T-cell (primary cell): ENCODE measurements at regions not wholly inside any gene's neighbourhood (a gene's known extent, or its start where the extent isn't known, plus 50 kb on each side); places are given as distances from the start of the nearest gene placed in this dataset.
A peak's percentile ranks its signal among the peaks of the same experiment; 100 is the strongest.

Experiments used
- ATAC-seq, 4 experiments: fragments of 200-7000 bp in 3 of 4; fragments of 150-1000 bp in 1 of 4; cut with Tn5 transposase; replicated peaks in 1 of 4; 1 replicate in 3 of 4; 2 replicates in 1 of 4; pipeline ENCODE4 v1.10.0; 2021; ENCODE audit warnings: moderate library complexity in 3 of 4, mild to moderate bottlenecking in 2 of 4, moderate number of reproducible peaks in 1 of 4
- CTCF ChIA-PET, 2 donors: fragments of 300-600 bp; sonication (Branson Sonifier 250); formaldehyde crosslinking; loops; one replicate each; lab custom pipeline; 2022; ENCODE audit warnings: antibody characterized with exemption in 2 of 2; lab: Charles Lee
- POLR2A ChIA-PET, 2 donors: fragments of 300-600 bp; sonication (Branson Sonifier 250); formaldehyde crosslinking; loops; one replicate each; lab custom pipeline; 2022; ENCODE audit warnings: antibody characterized with exemption in 2 of 2; lab: Charles Lee
- DNase-seq, 35 experiments: peaks; one replicate each; pipeline versions ENCODE4 v3.0.0 to v3.0.0-alpha.2; 2013 to 2023
- H3K27ac ChIP-seq: one replicate; pipeline ENCODE4 v1.5.1; 2013; ENCODE audit warnings: low read length
- H3K27me3 ChIP-seq, 2 experiments: replicated peaks in 1 of 2; 1 replicate in 1 of 2; 2 replicates in 1 of 2; pipeline versions ENCODE4 v1.6.1 to v1.7.0; 2013; ENCODE audit warnings: low read length in 1 of 2, mixed read lengths in 1 of 2; ENCODE audit not compliant: control insufficient read depth in 2 of 2, insufficient read depth in 2 of 2; ENCODE audit errors: extremely low read depth in 1 of 2
- H3K36me3 ChIP-seq, 2 donors: 1 replicate in 1 of 2; 2 replicates in 1 of 2; pipeline versions ENCODE4 v1.6.1 to v1.7.0; 2013; ENCODE audit warnings: low read length in 1 of 2; ENCODE audit not compliant: control insufficient read depth in 2 of 2, insufficient read depth in 1 of 2; ENCODE audit errors: extremely low read depth in 1 of 2
- H3K4me1 ChIP-seq, 2 experiments: 1 replicate in 1 of 2; 2 replicates in 1 of 2; pipeline versions ENCODE4 v1.6.1 to v1.7.0; 2013; ENCODE audit warnings: low read length in 2 of 2, mixed read lengths in 1 of 2; ENCODE audit not compliant: insufficient read depth in 2 of 2, control insufficient read depth in 1 of 2; ENCODE audit errors: extremely low read depth in 1 of 2
- H3K4me3 ChIP-seq, 2 donors: 1 replicate in 1 of 2; 2 replicates in 1 of 2; pipeline versions ENCODE4 v1.5.1 to v1.7.0; 2013; ENCODE audit warnings: mild to moderate bottlenecking in 2 of 2, low read length in 1 of 2, moderate library complexity in 1 of 2; ENCODE audit not compliant: control insufficient read depth in 1 of 2; ENCODE audit errors: extremely low read depth in 1 of 2
- H3K9me3 ChIP-seq: 2 replicates; pipeline ENCODE4 v1.7.0; 2013
- H3K27ac Mint-ChIP-seq, 2 donors: one replicate each; pipeline ENCODE4 v1.8.0; 2020 to 2021; ENCODE audit warnings: mild to moderate bottlenecking in 2 of 2, mixed read lengths in 2 of 2
- H3K27me3 Mint-ChIP-seq, 2 donors: one replicate each; pipeline ENCODE4 v1.8.0; 2021 to 2022; ENCODE audit warnings: mixed read lengths in 2 of 2
- H3K36me3 Mint-ChIP-seq: one replicate; pipeline ENCODE4 v1.8.0; 2021; ENCODE audit warnings: mixed read lengths
- H3K4me1 Mint-ChIP-seq, 3 donors: one replicate each; pipeline ENCODE4 v1.8.0; 2020 to 2022; ENCODE audit warnings: mixed read lengths in 3 of 3, mild to moderate bottlenecking in 1 of 3
- H3K4me3 Mint-ChIP-seq, 3 donors: one replicate each; pipeline ENCODE4 v1.8.0; 2020 to 2022; ENCODE audit warnings: mild to moderate bottlenecking in 3 of 3, mixed read lengths in 3 of 3, moderate library complexity in 3 of 3
- H3K9me3 Mint-ChIP-seq, 3 donors: one replicate each; pipeline ENCODE4 v1.8.0; 2020 to 2022; ENCODE audit warnings: mixed read lengths in 3 of 3
- WGBS: methylation state at CpG from one replicate; pipeline ENCODE4 v1.1.5; 2013; ENCODE audit warnings: missing lambda C conversion rate; ENCODE audit not compliant: insufficient coverage; 5-methylcytosine and 5-hydroxymethylcytosine counted together

- peaks cover 1 to 9% (median 5%) of the 10 kb centered on the region in 3 donors for H3K4me1 Mint-ChIP-seq
- ChIA-PET CTCF (no interaction called here), POLR2A (no interaction called here)
- no CpG with 5 or more reads among the region's 7 CpGs for WGBS
- no peak for ATAC-seq
- H3K27me3 Mint-ChIP-seq: peaks cover 0 to 3% of the 10 kb centered on the region in 2 donors
- Histone ChIP-seq H3K27me3 (peaks cover 0 to 18% of the 10 kb centered on the region in 2 experiments), H3K9me3 (no peaks in the 10 kb centered on the region), H3K27ac (no peak overlapping the region), H3K4me1 (peaks cover 2 to 3% of the 10 kb centered on the region in 2 experiments), H3K4me3 (no peak overlapping the region), H3K36me3 (no peaks in the 10 kb centered on the region)
- H3K9me3 Mint-ChIP-seq: no peaks in the 10 kb centered on the region
- H3K36me3 Mint-ChIP-seq: no peaks in the 10 kb centered on the region
- H3K4me3 Mint-ChIP-seq: peak overlapping the region in 1 of 3 donors; percentile 33
- no peak overlapping the region for H3K27ac Mint-ChIP-seq
- no peak for DNase-seq
Measured at GRCh38 chr1:229106526-229107125, 164.3 kb upstream of the RAB4A start.

DNA sequence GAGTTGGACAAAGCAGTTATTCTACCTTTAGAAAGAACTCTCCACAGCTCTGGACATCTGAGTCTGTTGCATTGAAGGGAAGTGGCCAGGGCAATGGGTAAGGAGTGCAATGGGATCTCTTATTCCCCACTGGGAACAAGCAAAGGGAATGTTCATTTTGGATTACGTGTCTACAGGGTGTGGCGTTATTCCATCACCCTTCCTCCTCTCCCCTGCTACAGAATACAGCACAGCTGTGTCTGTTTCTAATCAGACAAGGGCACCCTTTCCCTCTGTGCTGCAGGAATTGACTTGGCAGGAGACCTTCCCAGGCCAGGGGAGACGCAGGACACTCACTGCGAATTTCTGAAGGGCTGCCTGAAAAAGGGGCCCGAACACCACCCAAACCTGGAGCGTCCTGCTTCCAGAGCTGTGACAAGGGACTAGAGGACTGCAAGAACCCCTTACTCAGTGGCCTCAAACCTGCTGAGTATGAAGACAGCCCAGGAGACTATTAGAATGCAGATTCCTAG is 163.6 kb upstream of the RAB4A start:
- DNase-seq (no peak), ATAC-seq (no peak)
- no peaks in the 10 kb centered on the region for H3K36me3 ChIP-seq
- Mint-ChIP-seq H3K9me3 (no peaks in the 10 kb centered on the region), H3K4me1 (peaks cover 1 to 9% (median 5%) of the 10 kb centered on the region in 3 donors), H3K4me3 (no peak overlapping the region), H3K36me3 (no peaks in the 10 kb centered on the region), H3K27ac (peak overlapping the region in 1 of 2 donors; percentile 3), H3K27me3 (peaks cover 0 to 3% of the 10 kb centered on the region in 2 donors)
- H3K27me3 ChIP-seq: peaks cover 0 to 16% of the 10 kb centered on the region in 2 experiments
- H3K4me1 ChIP-seq: peaks cover 2 to 3% of the 10 kb centered on the region in 2 experiments
- no peaks in the 10 kb centered on the region for H3K9me3 ChIP-seq
- ChIA-PET CTCF (no interaction called here), POLR2A (no interaction called here)
- WGBS: 100% methylated on average over 3 of the region's 6 CpGs
- H3K4me3 ChIP-seq: no peak overlapping the region
- no peak overlapping the region for H3K27ac ChIP-seq

DNA sequence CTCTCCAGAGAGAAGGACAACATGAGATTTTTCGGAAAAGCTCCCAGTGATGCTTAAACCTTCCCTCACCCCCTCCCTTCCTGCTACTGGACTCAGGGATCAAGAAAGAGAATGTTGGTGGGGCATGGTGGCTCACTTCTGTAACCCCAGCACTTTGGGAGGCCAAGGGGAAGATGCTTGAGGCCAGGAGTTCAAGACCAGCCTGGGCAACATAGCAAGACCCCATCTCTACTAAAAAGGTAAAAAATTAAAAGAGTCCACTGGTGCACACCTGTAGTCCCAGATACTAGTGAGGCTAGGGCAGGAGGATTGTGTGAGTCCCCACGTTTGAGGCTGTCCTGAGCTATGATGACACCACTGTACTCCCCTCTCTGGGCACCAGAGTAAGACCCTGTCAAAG is 162.9 kb upstream of the RAB4A start:
- no peaks in the 10 kb centered on the region for H3K9me3 Mint-ChIP-seq
- no peak for DNase-seq
- ChIA-PET CTCF (no interaction called here), POLR2A (no interaction called here)
- Histone ChIP-seq H3K9me3 (no peaks in the 10 kb centered on the region), H3K4me1 (peaks cover 2 to 3% of the 10 kb centered on the region in 2 experiments), H3K27ac (no peak overlapping the region), H3K27me3 (peaks cover 0 to 16% of the 10 kb centered on the region in 2 experiments), H3K36me3 (no peaks in the 10 kb centered on the region), H3K4me3 (no peak overlapping the region)
- no peak overlapping the region for H3K4me3 Mint-ChIP-seq
- H3K36me3 Mint-ChIP-seq: no peaks in the 10 kb centered on the region
- H3K4me1 Mint-ChIP-seq: peaks cover 1 to 9% (median 5%) of the 10 kb centered on the region in 3 donors
- no CpG with 5 or more reads among the region's 2 CpGs for WGBS
- H3K27me3 Mint-ChIP-seq: peaks cover 0 to 3% of the 10 kb centered on the region in 2 donors
- H3K27ac Mint-ChIP-seq: no peak overlapping the region
- ATAC-seq: no peak

DNA sequence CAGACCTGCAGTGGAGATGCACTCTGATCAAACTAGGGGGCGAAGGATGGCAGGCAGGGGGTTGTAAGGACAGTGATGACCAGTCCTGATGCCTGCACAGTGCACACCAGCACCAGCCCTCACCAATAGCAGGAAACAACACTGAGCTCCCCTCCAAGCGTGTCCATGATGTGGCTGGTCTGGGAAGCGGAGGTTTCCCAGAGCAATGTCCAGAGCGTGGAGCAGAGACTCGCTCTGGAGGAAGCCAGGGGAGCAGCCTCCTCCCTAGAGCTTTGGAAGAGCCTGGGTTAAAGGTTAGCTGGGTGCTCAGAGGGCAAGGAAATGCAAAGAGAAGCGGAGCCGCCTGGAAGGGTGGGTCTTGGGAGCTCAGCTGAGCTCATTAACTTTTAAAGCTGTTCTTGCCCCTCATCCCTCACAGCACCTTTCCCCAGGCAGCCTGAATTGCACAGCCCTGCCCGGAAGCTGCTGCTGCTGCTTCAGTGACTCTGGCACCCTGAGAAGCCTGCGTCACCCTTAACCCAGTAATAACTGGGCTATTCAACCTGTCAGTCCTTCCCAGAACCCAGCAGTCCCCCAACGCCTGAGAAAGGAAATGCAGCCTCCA is 162.2 kb upstream of the RAB4A start:
- H3K9me3 Mint-ChIP-seq: no peaks in the 10 kb centered on the region
- DNase-seq (no peak), ATAC-seq (no peak)
- Histone ChIP-seq H3K27me3 (peaks cover 0 to 16% of the 10 kb centered on the region in 2 experiments), H3K27ac (no peak overlapping the region), H3K4me3 (no peak overlapping the region), H3K9me3 (no peaks in the 10 kb centered on the region), H3K36me3 (no peaks in the 10 kb centered on the region), H3K4me1 (peaks cover 2 to 3% of the 10 kb centered on the region in 2 experiments)
- H3K27ac Mint-ChIP-seq: no peak overlapping the region
- H3K27me3 Mint-ChIP-seq: peaks cover 0 to 3% of the 10 kb centered on the region in 2 donors
- 91% methylated on average over 3 of the region's 10 CpGs for WGBS
- POLR2A ChIA-PET: no interaction called here
- no peak overlapping the region for H3K4me3 Mint-ChIP-seq
- CTCF ChIA-PET: no interaction called here
- peaks cover 1 to 9% (median 6%) of the 10 kb centered on the region in 3 donors for H3K4me1 Mint-ChIP-seq
- H3K36me3 Mint-ChIP-seq: no peaks in the 10 kb centered on the region

DNA sequence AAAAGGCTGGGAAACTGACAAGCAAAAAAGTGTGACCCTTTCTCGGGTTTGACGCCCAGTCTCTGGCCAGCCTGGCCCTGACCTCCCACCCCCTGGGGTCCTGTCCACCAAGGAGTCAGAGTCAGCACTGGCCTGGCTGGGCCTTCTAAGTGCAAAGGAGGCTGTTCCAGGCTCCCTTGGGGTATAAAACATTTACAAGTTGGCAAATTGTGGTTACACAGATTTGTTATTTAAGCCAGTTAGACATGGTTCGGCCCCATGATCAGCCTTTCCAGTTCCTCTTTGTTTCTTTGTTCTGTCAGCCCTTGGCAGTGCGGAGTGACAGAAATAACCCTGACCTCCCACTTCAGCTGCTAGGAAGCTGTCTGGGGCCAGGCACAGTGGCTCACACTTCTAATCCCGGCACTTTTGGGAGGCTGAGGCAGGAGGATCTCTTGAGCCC is 161.6 kb upstream of the RAB4A start:
- H3K36me3 ChIP-seq: no peaks in the 10 kb centered on the region
- ChIA-PET POLR2A (no interaction called here), CTCF (no interaction called here)
- peaks cover 7 to 14% (median 11%) of the 10 kb centered on the region in 3 donors for H3K4me1 Mint-ChIP-seq
- DNase-seq (no peak), ATAC-seq (no peak)
- H3K27ac ChIP-seq: no peak overlapping the region
- peaks cover 0 to 3% of the 10 kb centered on the region in 2 donors for H3K27me3 Mint-ChIP-seq
- peaks cover 5 to 6% of the 10 kb centered on the region in 2 experiments for H3K4me1 ChIP-seq
- no peaks in the 10 kb centered on the region for H3K9me3 Mint-ChIP-seq
- no peaks in the 10 kb centered on the region for H3K9me3 ChIP-seq
- no peak overlapping the region for H3K4me3 Mint-ChIP-seq
- peaks cover 0 to 14% of the 10 kb centered on the region in 2 experiments for H3K27me3 ChIP-seq
- H3K4me3 ChIP-seq: no peak overlapping the region
- H3K27ac Mint-ChIP-seq: no peak overlapping the region
- no peaks in the 10 kb centered on the region for H3K36me3 Mint-ChIP-seq
- 98% methylated on average over 4 of the region's 5 CpGs for WGBS

GRCh38 chr1:229110986-229111385 is 159.9 kb upstream of the RAB4A start:
- H3K27ac ChIP-seq: no peak overlapping the region
- ChIA-PET POLR2A (no interaction called here), CTCF (no interaction called here)
- no peak for DNase-seq
- Mint-ChIP-seq H3K27ac (no peak overlapping the region), H3K4me1 (peaks cover 12 to 19% (median 16%) of the 10 kb centered on the region in 3 donors), H3K36me3 (no peaks in the 10 kb centered on the region), H3K9me3 (no peaks in the 10 kb centered on the region), H3K4me3 (no peak overlapping the region), H3K27me3 (peaks cover 0 to 3% of the 10 kb centered on the region in 2 donors)
- peaks cover 0 to 15% of the 10 kb centered on the region in 2 experiments for H3K27me3 ChIP-seq
- no peaks in the 10 kb centered on the region for H3K36me3 ChIP-seq
- WGBS: 60% methylated on average over 1 of the region's 1 CpG
- no peak overlapping the region for H3K4me3 ChIP-seq
- H3K4me1 ChIP-seq: peaks cover 6 to 10% of the 10 kb centered on the region in 2 experiments
- ATAC-seq: no peak
- no peaks in the 10 kb centered on the region for H3K9me3 ChIP-seq
